MM.1S (cell line): ENCODE measurements at regions not wholly inside any gene's neighbourhood (a gene's known extent, or its start where the extent isn't known, plus 50 kb on each side); places are given as distances from the start of the nearest gene placed in this dataset.

Experiments
- DNase-seq: peaks from one replicate; pipeline ENCODE4 v3.0.0-alpha.2; 2015
- H2AFZ ChIP-seq: fragments of 300-600 bp; sonication (generic); 2 replicates; pipeline ENCODE4 v1.6.0; 2016; ENCODE audit warnings: antibody characterized with exemption, low read length
- H3F3A ChIP-seq: fragments of 300-600 bp; sonication (generic); 2 replicates; pipeline ENCODE4 v1.6.1; 2016; ENCODE audit warnings: mild to moderate bottlenecking, antibody characterized with exemption, low read length, moderate library complexity, mixed read lengths; ENCODE audit not compliant: insufficient read depth
- H3K27ac ChIP-seq: fragments of 300-600 bp; sonication (generic); 2 replicates; pipeline ENCODE4 v1.5.1; 2016; ENCODE audit warnings: mild to moderate bottlenecking, low read length
- H3K27me3 ChIP-seq: fragments of 300-600 bp; sonication (generic); replicated peaks from 2 replicates; pipeline ENCODE4 v1.6.0; 2016; ENCODE audit warnings: low read length; ENCODE audit not compliant: insufficient read depth
- H3K36me3 ChIP-seq: fragments of 300-600 bp; sonication (generic); replicated peaks from 2 replicates; pipeline ENCODE4 v1.6.1; 2016; ENCODE audit warnings: mild to moderate bottlenecking, low read length, mixed read lengths; ENCODE audit not compliant: insufficient read depth
- H3K4me1 ChIP-seq: fragments of 300-600 bp; sonication (generic); 2 replicates; pipeline ENCODE4 v1.6.1; 2016; ENCODE audit warnings: low read length, mixed read lengths
- H3K4me2 ChIP-seq: fragments of 300-600 bp; sonication (generic); 2 replicates; pipeline ENCODE4 v1.6.0; 2016; ENCODE audit warnings: low read depth, low read length
- H3K4me3 ChIP-seq: fragments of 300-600 bp; sonication (generic); 2 replicates; pipeline ENCODE4 v1.5.1; 2016; ENCODE audit warnings: low read length, mixed read lengths
- H3K79me2 ChIP-seq: fragments of 300-600 bp; sonication (generic); 2 replicates; pipeline ENCODE4 v1.6.1; 2016; ENCODE audit warnings: mixed run types, low read length, mixed read lengths
- H3K9ac ChIP-seq: fragments of 300-600 bp; sonication (generic); 2 replicates; pipeline ENCODE4 v1.6.1; 2016; ENCODE audit warnings: low read length, mixed read lengths
- H3K9me2 ChIP-seq: fragments of 300-600 bp; sonication (generic); replicated peaks from 2 replicates; pipeline ENCODE4 v1.6.1; 2016; ENCODE audit warnings: mild to moderate bottlenecking, low read length, mixed read lengths; ENCODE audit not compliant: insufficient read depth
- H3K9me3 ChIP-seq: fragments of 300-600 bp; sonication (generic); replicated peaks from 2 replicates; pipeline ENCODE4 v1.6.1; 2016; ENCODE audit warnings: mild to moderate bottlenecking, low read length, mixed read lengths; ENCODE audit not compliant: insufficient read depth
- H4K20me1 ChIP-seq: fragments of 300-600 bp; sonication (generic); 2 replicates; pipeline ENCODE4 v1.6.1; 2016; ENCODE audit warnings: mild to moderate bottlenecking, low read length, moderate library complexity, mixed read lengths; ENCODE audit not compliant: insufficient read depth
- EZH2 ChIP-seq: fragments of 300-600 bp; sonication (generic); optimal IDR thresholded peaks from 2 replicates; pipeline ENCODE3; 2017; ENCODE audit warnings: low read depth, mild to moderate bottlenecking, antibody characterized with exemption, low read length, mixed read lengths
- EZH2phosphoT487 ChIP-seq: fragments of 300-600 bp; sonication (generic); IDR thresholded peaks from 2 replicates; pipeline ENCODE4 v1.6.1; 2018; ENCODE audit warnings: antibody characterized with exemption, low read length
- TF ChIP-seq, protein P1 (sequence below): fragments of 300-600 bp; sonication (generic); IDR thresholded peaks from 2 replicates; pipeline ENCODE4 v1.5.1; 2016; ENCODE audit warnings: antibody characterized with exemption, low read length, mixed read lengths

GRCh38 chr4:119725011-119725410 lies 96.4 kb upstream of the PDE5A start:
- H3K27me3 ChIP-seq: no peaks in the 10 kb centered on the region
- no peaks in the 10 kb centered on the region for H3K9me2 ChIP-seq
- no peaks in the 10 kb centered on the region for H3K79me2 ChIP-seq
- no peak overlapping the region for H3K4me2 ChIP-seq
- H2AFZ ChIP-seq: no peak overlapping the region
- H3K9ac ChIP-seq: no peak overlapping the region
- H3K36me3 ChIP-seq: no peaks in the 10 kb centered on the region
- no peaks in the 10 kb centered on the region for H3K9me3 ChIP-seq
- no peak for DNase-seq
- H3K27ac ChIP-seq: no peak overlapping the region
- TF ChIP-seq, protein P1, sequence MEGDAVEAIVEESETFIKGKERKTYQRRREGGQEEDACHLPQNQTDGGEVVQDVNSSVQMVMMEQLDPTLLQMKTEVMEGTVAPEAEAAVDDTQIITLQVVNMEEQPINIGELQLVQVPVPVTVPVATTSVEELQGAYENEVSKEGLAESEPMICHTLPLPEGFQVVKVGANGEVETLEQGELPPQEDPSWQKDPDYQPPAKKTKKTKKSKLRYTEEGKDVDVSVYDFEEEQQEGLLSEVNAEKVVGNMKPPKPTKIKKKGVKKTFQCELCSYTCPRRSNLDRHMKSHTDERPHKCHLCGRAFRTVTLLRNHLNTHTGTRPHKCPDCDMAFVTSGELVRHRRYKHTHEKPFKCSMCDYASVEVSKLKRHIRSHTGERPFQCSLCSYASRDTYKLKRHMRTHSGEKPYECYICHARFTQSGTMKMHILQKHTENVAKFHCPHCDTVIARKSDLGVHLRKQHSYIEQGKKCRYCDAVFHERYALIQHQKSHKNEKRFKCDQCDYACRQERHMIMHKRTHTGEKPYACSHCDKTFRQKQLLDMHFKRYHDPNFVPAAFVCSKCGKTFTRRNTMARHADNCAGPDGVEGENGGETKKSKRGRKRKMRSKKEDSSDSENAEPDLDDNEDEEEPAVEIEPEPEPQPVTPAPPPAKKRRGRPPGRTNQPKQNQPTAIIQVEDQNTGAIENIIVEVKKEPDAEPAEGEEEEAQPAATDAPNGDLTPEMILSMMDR: no peak
- TF ChIP-seq EZH2phosphoT487 (no peak), EZH2 (no peak)
- no peaks in the 10 kb centered on the region for H3K4me1 ChIP-seq
- no peaks in the 10 kb centered on the region for H4K20me1 ChIP-seq
- H3K4me3 ChIP-seq: no peak overlapping the region
- H3F3A ChIP-seq: no peaks in the 10 kb centered on the region

DNA sequence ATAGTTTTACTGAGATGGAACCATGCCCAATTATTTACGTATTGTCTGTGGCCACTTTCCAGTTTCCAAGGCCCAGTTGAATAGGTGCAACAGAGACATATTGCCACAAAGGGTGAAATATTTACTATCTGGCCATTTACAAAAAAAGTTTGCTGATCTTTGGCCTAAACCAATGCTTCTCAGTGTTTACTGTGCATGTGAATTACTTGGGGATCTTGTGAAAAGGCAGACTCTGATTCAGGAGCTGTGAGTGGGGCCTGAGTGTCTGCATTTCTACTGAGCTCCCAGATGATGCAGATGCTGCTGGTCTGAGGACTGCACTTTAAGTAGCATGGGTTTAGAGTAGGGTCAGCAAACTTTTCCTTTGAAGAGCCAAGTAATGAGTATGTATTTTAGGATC lies 94.1 kb upstream of the PDE5A start:
- H3F3A ChIP-seq: no peaks in the 10 kb centered on the region
- H3K27me3 ChIP-seq: no peaks in the 10 kb centered on the region
- no peak overlapping the region for H3K4me2 ChIP-seq
- no peak overlapping the region for H3K4me3 ChIP-seq
- no peak overlapping the region for H2AFZ ChIP-seq
- H3K9ac ChIP-seq: no peak overlapping the region
- no peaks in the 10 kb centered on the region for H3K9me3 ChIP-seq
- H3K79me2 ChIP-seq: no peaks in the 10 kb centered on the region
- H4K20me1 ChIP-seq: no peaks in the 10 kb centered on the region
- TF ChIP-seq, protein P1: no peak
- TF ChIP-seq EZH2: no peak
- no peak for TF ChIP-seq EZH2phosphoT487
- no peaks in the 10 kb centered on the region for H3K36me3 ChIP-seq
- DNase-seq: no peak
- no peaks in the 10 kb centered on the region for H3K9me2 ChIP-seq
- H3K27ac ChIP-seq: no peak overlapping the region
- H3K4me1 ChIP-seq: no peaks in the 10 kb centered on the region

DNA sequence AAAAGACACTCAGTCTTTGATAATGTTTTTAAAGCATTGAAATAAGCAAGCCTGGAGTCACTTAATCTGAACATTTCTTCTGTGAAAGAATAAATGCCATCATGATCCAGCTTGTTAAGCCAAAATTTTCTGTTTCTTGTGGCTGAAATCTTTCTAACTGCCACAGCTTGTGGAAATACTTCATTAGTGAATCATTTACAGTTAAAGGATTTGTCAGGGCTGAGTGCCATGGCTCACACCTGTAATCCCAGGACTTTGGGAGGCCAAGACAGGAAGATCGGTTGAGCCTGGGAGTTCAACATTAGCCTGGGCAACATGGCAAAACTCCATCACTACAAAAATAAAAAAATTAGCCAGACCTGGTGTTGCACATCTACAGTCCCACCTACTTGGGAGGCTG lies 93.3 kb upstream of the PDE5A start:
- H3K9me3 ChIP-seq: no peaks in the 10 kb centered on the region
- no peak overlapping the region for H3K4me3 ChIP-seq
- no peaks in the 10 kb centered on the region for H3F3A ChIP-seq
- TF ChIP-seq, protein P1: no peak
- TF ChIP-seq EZH2phosphoT487 (no peak), EZH2 (no peak)
- no peaks in the 10 kb centered on the region for H3K27me3 ChIP-seq
- no peaks in the 10 kb centered on the region for H3K4me1 ChIP-seq
- no peaks in the 10 kb centered on the region for H3K79me2 ChIP-seq
- H3K4me2 ChIP-seq: no peak overlapping the region
- H2AFZ ChIP-seq: no peak overlapping the region
- H3K9me2 ChIP-seq: no peaks in the 10 kb centered on the region
- DNase-seq: no peak
- no peak overlapping the region for H3K27ac ChIP-seq
- H3K36me3 ChIP-seq: no peaks in the 10 kb centered on the region
- H3K9ac ChIP-seq: no peak overlapping the region
- no peaks in the 10 kb centered on the region for H4K20me1 ChIP-seq
